Parathyroid adenoma (tissue), 2 donors: ENCODE measurements at regions not wholly inside any gene's neighbourhood (a gene's known extent, or its start where the extent isn't known, plus 50 kb on each side); places are given as distances from the start of the nearest gene placed in this dataset.

Source experiments
- H2AFZ ChIP-seq: fragments of 300-600 bp; sonication (generic); one replicate; pipeline ENCODE4 v1.7.0; 2017; ENCODE audit warnings: antibody characterized with exemption, mild to moderate bottlenecking
- H3K27ac ChIP-seq: fragments of 300-600 bp; sonication (generic); one replicate; pipeline ENCODE4 v1.7.0; 2017
- H3K27me3 ChIP-seq: fragments of 300-600 bp; sonication (generic); one replicate; pipeline ENCODE4 v1.7.0; 2017; ENCODE audit warnings: low read length; ENCODE audit not compliant: control insufficient read depth, insufficient read depth
- H3K36me3 ChIP-seq: fragments of 300-600 bp; sonication (generic); one replicate; pipeline ENCODE4 v1.7.0; 2017; ENCODE audit warnings: low read length; ENCODE audit not compliant: control insufficient read depth, insufficient read depth
- H3K4me1 ChIP-seq: fragments of 300-600 bp; sonication (generic); one replicate; pipeline ENCODE4 v1.7.0; 2017; ENCODE audit warnings: control low read depth
- H3K4me2 ChIP-seq: fragments of 300-600 bp; sonication (generic); one replicate; pipeline ENCODE4 v1.7.0; 2017; ENCODE audit warnings: low read length
- H3K4me3 ChIP-seq: fragments of 300-600 bp; sonication (generic); one replicate; pipeline ENCODE4 v1.7.0; 2017; ENCODE audit warnings: low read depth, low read length
- H3K79me2 ChIP-seq: fragments of 300-600 bp; sonication (generic); one replicate; pipeline ENCODE4 v1.7.0; 2017; ENCODE audit warnings: control low read depth
- H3K9ac ChIP-seq: fragments of 300-600 bp; sonication (generic); one replicate; pipeline ENCODE4 v1.7.0; 2017; ENCODE audit warnings: mild to moderate bottlenecking
- H3K9me3 ChIP-seq: fragments of 300-600 bp; sonication (generic); one replicate; pipeline ENCODE4 v1.7.0; 2017; ENCODE audit warnings: low read length; ENCODE audit not compliant: control insufficient read depth
- CTCF ChIP-seq: fragments of 300-600 bp; sonication (generic); IDR thresholded peaks from one replicate; pipeline ENCODE4 v1.7.0; 2017; ENCODE audit warnings: antibody characterized with exemption, mild to moderate bottlenecking
- donor health status: primary hyperparathyroidism.

- no peak overlapping the region for H3K27ac ChIP-seq
- H3K36me3 ChIP-seq: no peaks in the 10 kb centered on the region
- no peak overlapping the region for H3K4me3 ChIP-seq
These were observed 469.1 kb downstream of the PRKD1 start for GRCh38 chr14:29458547-29458946.

GRCh38 chr14:29459531-29459930 lies 468.1 kb downstream of the PRKD1 start:
- Histone ChIP-seq H3K4me2 (no peak overlapping the region), H3K27me3 (no peaks in the 10 kb centered on the region)

More at GRCh38 chr14:29458547-29458946, 469.1 kb downstream of the PRKD1 start:
- no peak for TF ChIP-seq CTCF
- Histone ChIP-seq H3K4me2 (no peak overlapping the region), H3K27me3 (no peaks in the 10 kb centered on the region), H3K9ac (no peak overlapping the region), H3K9me3 (no peaks in the 10 kb centered on the region), H2AFZ (no peak overlapping the region), H3K4me1 (no peaks in the 10 kb centered on the region), H3K79me2 (no peaks in the 10 kb centered on the region)

GRCh38 chr14:29459969-29460560 lies 467.6 kb downstream of the PRKD1 start:
- no peak overlapping the region for H3K4me3 ChIP-seq
- no peaks in the 10 kb centered on the region for H3K36me3 ChIP-seq
- H3K79me2 ChIP-seq: no peaks in the 10 kb centered on the region
- no peak overlapping the region for H2AFZ ChIP-seq
- H3K9ac ChIP-seq: no peak overlapping the region
- H3K27me3 ChIP-seq: no peaks in the 10 kb centered on the region
- H3K4me1 ChIP-seq: no peaks in the 10 kb centered on the region
- no peak overlapping the region for H3K4me2 ChIP-seq
- H3K27ac ChIP-seq: no peak overlapping the region
- no peak for TF ChIP-seq CTCF
- no peaks in the 10 kb centered on the region for H3K9me3 ChIP-seq

More at GRCh38 chr14:29459531-29459930, 468.1 kb downstream of the PRKD1 start:
- H3K27ac ChIP-seq: no peak overlapping the region
- H3K4me1 ChIP-seq: no peaks in the 10 kb centered on the region
- no peaks in the 10 kb centered on the region for H3K9me3 ChIP-seq
- no peak overlapping the region for H3K9ac ChIP-seq
- no peaks in the 10 kb centered on the region for H3K36me3 ChIP-seq
- H3K4me3 ChIP-seq: no peak overlapping the region
- H2AFZ ChIP-seq: no peak overlapping the region
- H3K79me2 ChIP-seq: no peaks in the 10 kb centered on the region
- no peak for TF ChIP-seq CTCF

- no peaks in the 10 kb centered on the region for H3K79me2 ChIP-seq
These were observed 466.5 kb downstream of the PRKD1 start for GRCh38 chr14:29461101-29461500.

More at GRCh38 chr14:29461101-29461500, 466.5 kb downstream of the PRKD1 start:
- no peaks in the 10 kb centered on the region for H3K36me3 ChIP-seq
- no peaks in the 10 kb centered on the region for H3K4me1 ChIP-seq
- H3K27me3 ChIP-seq: no peaks in the 10 kb centered on the region
- H3K4me3 ChIP-seq: no peak overlapping the region
- H3K4me2 ChIP-seq: no peak overlapping the region
- no peak overlapping the region for H2AFZ ChIP-seq
- H3K9ac ChIP-seq: no peak overlapping the region
- H3K9me3 ChIP-seq: no peaks in the 10 kb centered on the region
- H3K27ac ChIP-seq: no peak overlapping the region
- TF ChIP-seq CTCF: no peak
